Daoy (cell line): ENCODE measurements at regions not wholly inside any gene's neighbourhood (a gene's known extent, or its start where the extent isn't known, plus 50 kb on each side); places are given as distances from the start of the nearest gene placed in this dataset.
"Not testable (repeated sequence)": the region's sequence is repeated elsewhere in the genome, so short reads cannot be mapped to it uniquely, and the experiment has no call there.

ENCODE experiments used
- DNase-seq: peaks from one replicate; pipeline ENCODE4 v3.0.0-alpha.2; 2015; ENCODE audit warnings: low read depth

GRCh38 chrX:125198546-125198945, 121.1 kb upstream of the TEX13C start:
- DNase-seq = no peak

- DNase-seq = peak; percentile 1
Observed at GRCh38 chrX:125202591-125203248, 117.0 kb upstream of the TEX13C start.

- peak; percentile 9 for DNase-seq
Observed at GRCh38 chrX:125203365-125203736, 116.3 kb upstream of the TEX13C start.

- peak; percentile 56 for DNase-seq
Observed at GRCh38 chrX:125203737-125204578, 115.7 kb upstream of the TEX13C start.

- DNase-seq = peak; percentile 5
Observed at GRCh38 chrX:125204681-125205132, 115.0 kb upstream of the TEX13C start.

- peak; percentile 70 for DNase-seq
Observed at GRCh38 chrX:125205133-125205917, 114.3 kb upstream of the TEX13C start.

- peak; percentile 43 for DNase-seq
Observed at GRCh38 chrX:125205918-125206665, 113.6 kb upstream of the TEX13C start.

GRCh38 chrX:125210146-125210545, 109.5 kb upstream of the TEX13C start:
- no peak for DNase-seq

- no peak for DNase-seq
Observed at GRCh38 chrX:125219852-125220251, 99.8 kb upstream of the TEX13C start.

GRCh38 chrX:125236955-125237354, 82.7 kb upstream of the TEX13C start:
- DNase-seq = no peak

- DNase-seq = no peak
Observed at GRCh38 chrX:125248931-125249330, 70.7 kb upstream of the TEX13C start.

GRCh38 chrX:125255759-125256158, 63.9 kb upstream of the TEX13C start:
- not testable (repeated sequence) for DNase-seq

GRCh38 chrX:125262836-125263235, 56.8 kb upstream of the TEX13C start:
- DNase-seq = no peak

- no peak for DNase-seq
Observed at GRCh38 chrX:125266153-125266660, 53.5 kb upstream of the TEX13C start.
